HepG2 (cell line): ENCODE measurements at regions not wholly inside any gene's neighbourhood (a gene's known extent, or its start where the extent isn't known, plus 50 kb on each side); places are given as distances from the start of the nearest gene placed in this dataset.

Source experiments
- ATAC-seq: fragments of 200-7000 bp; cut with Tn5 transposase; 3 replicates; pipeline ENCODE4 v1.9.1; 2020; ENCODE audit warnings: mild to moderate bottlenecking, moderate library complexity
- BruUV-seq: library from RNA; stranded (reverse); fragments of 400-500 nt; replicated peaks from 2 replicates; lab custom pipeline; 2021; lab: Mats Ljungman, UMichigan
- CTCF ChIA-PET: fragments of 300-600 bp; formaldehyde crosslinking; extraction: SDS; loops from one replicate; lab custom pipeline; 2021; ENCODE audit warnings: low total read pairs, inconsistent platforms, low intra/inter-chr PET ratio; lab: Yijun Ruan, JAX
- POLR2A ChIA-PET: fragments of 350-600 bp; sonication (Branson Sonifier 250); formaldehyde crosslinking; loops from one replicate; lab custom pipeline; 2020; ENCODE audit warnings: antibody characterized with exemption, inconsistent platforms; lab: Yijun Ruan, JAX
- DNase-seq: peaks from one replicate; pipeline ENCODE4 v3.0.0-alpha.2; 2015; ENCODE audit warnings: low spot score
- FAIRE-seq: peaks from 3 replicates; lab custom pipeline; 2011; peaks lifted over from hg19 to GRCh38; lab: Jason Lieb, UNC
- H2AFZ ChIP-seq: one replicate; pipeline ENCODE4 v1.6.1; 2011; ENCODE audit warnings: low read length, inconsistent platforms
- H3K27ac ChIP-seq: fragments of 300-600 bp; 3 replicates; pipeline ENCODE4 v1.8.0; 2011; ENCODE audit warnings: mixed run types, mild to moderate bottlenecking, mixed read lengths, low read length, inconsistent platforms; ENCODE audit not compliant: insufficient read depth; ENCODE audit errors: extremely low read length
- H3K27me3 ChIP-seq, 2 experiments: fragments of 200-600 bp in 1 of 2; 2 replicates in 1 of 2; 3 replicates in 1 of 2; pipeline versions ENCODE4 v1.6.0 to v1.8.0; 2011; ENCODE audit warnings: low read length in 2 of 2, mild to moderate bottlenecking in 2 of 2, moderate library complexity in 2 of 2, inconsistent platforms in 1 of 2; ENCODE audit not compliant: insufficient read depth in 2 of 2, control insufficient read depth in 1 of 2
- H3K36me3 ChIP-seq, 2 experiments: fragments of 200-600 bp in 1 of 2; replicated peaks in 1 of 2; 2 replicates in 1 of 2; 3 replicates in 1 of 2; pipeline versions ENCODE4 v1.5.1 to v1.8.0; 2011; ENCODE audit warnings: low read length in 2 of 2, inconsistent platforms in 1 of 2; ENCODE audit not compliant: insufficient read depth in 2 of 2, control insufficient read depth in 1 of 2
- H3K4me1 ChIP-seq: 2 replicates; pipeline ENCODE4 v1.5.1; 2012; ENCODE audit warnings: low read length, inconsistent platforms; ENCODE audit not compliant: insufficient read depth
- H3K4me2 ChIP-seq: 2 replicates; pipeline ENCODE4 v1.6.0; 2011; ENCODE audit warnings: low read depth, low read length, inconsistent platforms
- H3K4me3 ChIP-seq, 3 experiments: fragments of 200-600 bp in 1 of 3; sonication (generic), shearing (Covaris generic) in 1 of 3; replicated peaks in 1 of 3; 2 replicates each; pipeline ENCODE4 v1.5.1; 2011 to 2016; ENCODE audit warnings: low read length in 3 of 3, inconsistent platforms in 2 of 3, low read depth in 2 of 3, mild to moderate bottlenecking in 2 of 3, control low read depth in 1 of 3, mixed read lengths in 1 of 3; ENCODE audit not compliant: insufficient read depth in 1 of 3
- H3K79me2 ChIP-seq: one replicate; pipeline ENCODE4 v1.6.1; 2011; ENCODE audit warnings: low read length, inconsistent platforms; ENCODE audit not compliant: insufficient read depth
- H3K9ac ChIP-seq: 2 replicates; pipeline ENCODE4 v1.6.0; 2011; ENCODE audit warnings: mild to moderate bottlenecking, low read depth, low read length, inconsistent platforms; ENCODE audit not compliant: insufficient read depth
- H3K9me3 ChIP-seq: 2 replicates; pipeline ENCODE4 v1.5.1; 2012; ENCODE audit warnings: mild to moderate bottlenecking, low read length
- H4K20me1 ChIP-seq: 2 replicates; pipeline ENCODE4 v1.6.0; 2011; ENCODE audit warnings: inconsistent platforms, mild to moderate bottlenecking, low read length, moderate library complexity; ENCODE audit not compliant: insufficient read depth
- IKZF4 ChIP-seq: sonication (generic); formaldehyde crosslinking; IDR thresholded peaks from 2 replicates; pipeline ENCODE4 v1.5.1; 2020; ENCODE audit warnings: borderline replicate concordance, mild to moderate bottlenecking, low read depth, missing genetic modification reagents; ENCODE audit errors: not compliant biosample characterization
- LCORL ChIP-seq, 2 experiments: fragments of 450-650 bp in 1 of 2; sonication (generic) in 1 of 2; formaldehyde crosslinking in 1 of 2; IDR thresholded peaks; 2 replicates each; pipeline versions ENCODE4 v1.5.0 to v1.6.1; 2017 to 2020; ENCODE audit warnings: antibody characterized with exemption in 1 of 2, missing genetic modification reagents in 1 of 2
- MEIS1 ChIP-seq: sonication (generic); formaldehyde crosslinking; IDR thresholded peaks from 2 replicates; pipeline ENCODE4 v1.9.0; 2021; ENCODE audit warnings: mild to moderate bottlenecking, missing genetic modification reagents, moderate library complexity, borderline replicate concordance
- ZC3H13 ChIP-seq: sonication (generic); formaldehyde crosslinking; IDR thresholded peaks from 2 replicates; pipeline ENCODE4 v1.8.1; 2023; ENCODE audit warnings: mild to moderate bottlenecking, missing genetic modification reagents, moderate library complexity
- ZMYM3 ChIP-seq: sonication (generic); formaldehyde crosslinking; IDR thresholded peaks from 2 replicates; pipeline ENCODE4 v1.5.1; 2020; ENCODE audit warnings: mild to moderate bottlenecking, missing genetic modification reagents
- ZNF317 ChIP-seq: sonication (generic); formaldehyde crosslinking; IDR thresholded peaks from 2 replicates; pipeline ENCODE4 v1.5.0; 2020; ENCODE audit warnings: mild to moderate bottlenecking, missing genetic modification reagents
- ZNF354B ChIP-seq: sonication (generic); formaldehyde crosslinking; IDR thresholded peaks from 2 replicates; pipeline ENCODE4 v1.8.0; 2022; ENCODE audit warnings: mild to moderate bottlenecking, missing genetic modification reagents
- ZNF674 ChIP-seq: sonication (generic); formaldehyde crosslinking; IDR thresholded peaks from 2 replicates; pipeline ENCODE4 v1.5.0; 2020; ENCODE audit warnings: low read depth, mild to moderate bottlenecking, missing genetic modification reagents
- ZNF776 ChIP-seq: sonication (generic); formaldehyde crosslinking; IDR thresholded peaks from 2 replicates; pipeline ENCODE4 v1.4.0; 2020; ENCODE audit warnings: mild to moderate bottlenecking, missing genetic modification reagents
- WGBS: methylation state at CpG from one replicate; pipeline ENCODE4 v1.1.6; 2017; ENCODE audit warnings: low lambda C conversion rate; 5-methylcytosine and 5-hydroxymethylcytosine counted together
- in situ Hi-C: cut with HindIII; loops from 2 replicates; pipeline ENCODE4 v1.10.0; 2017; ENCODE audit warnings: low pct_unique_long_range_greater_than_20kb; ENCODE audit not compliant: extremely low pct_ligation_motif_present
- intact Hi-C: fragments of 100-400 bp; cut with micrococcal nuclease; formaldehyde crosslinking; loops from one replicate; pipeline ENCODE4 v1.10.0; 2022; ENCODE audit not compliant: unreplicated experiment
- TF ChIP-seq, protein P1 (sequence below): IDR thresholded peaks from 2 replicates; pipeline ENCODE4 v1.6.1; 2016; ENCODE audit warnings: low read depth, missing genetic modification reagents, missing compliant biosample characterization
- TF ChIP-seq, protein P2 (sequence below): sonication (generic); formaldehyde crosslinking; IDR thresholded peaks from 2 replicates; pipeline ENCODE4 v1.4.0; 2020; ENCODE audit warnings: mild to moderate bottlenecking, missing genetic modification reagents
- TF ChIP-seq, protein P3 (sequence below): sonication (generic); formaldehyde crosslinking; IDR thresholded peaks from 2 replicates; pipeline ENCODE4 v1.9.0; 2021; ENCODE audit warnings: missing genetic modification reagents, borderline replicate concordance
- TF ChIP-seq, protein P4 (sequence below): sonication (generic); formaldehyde crosslinking; IDR thresholded peaks from 2 replicates; pipeline ENCODE4 v1.5.0; 2020; ENCODE audit warnings: mild to moderate bottlenecking, low read depth, missing genetic modification reagents, borderline replicate concordance
- TF ChIP-seq, protein P5 (sequence below): sonication (generic); formaldehyde crosslinking; IDR thresholded peaks from 2 replicates; pipeline ENCODE4 v1.4.0; 2020; ENCODE audit warnings: low read depth, mild to moderate bottlenecking, missing genetic modification reagents

DNA sequence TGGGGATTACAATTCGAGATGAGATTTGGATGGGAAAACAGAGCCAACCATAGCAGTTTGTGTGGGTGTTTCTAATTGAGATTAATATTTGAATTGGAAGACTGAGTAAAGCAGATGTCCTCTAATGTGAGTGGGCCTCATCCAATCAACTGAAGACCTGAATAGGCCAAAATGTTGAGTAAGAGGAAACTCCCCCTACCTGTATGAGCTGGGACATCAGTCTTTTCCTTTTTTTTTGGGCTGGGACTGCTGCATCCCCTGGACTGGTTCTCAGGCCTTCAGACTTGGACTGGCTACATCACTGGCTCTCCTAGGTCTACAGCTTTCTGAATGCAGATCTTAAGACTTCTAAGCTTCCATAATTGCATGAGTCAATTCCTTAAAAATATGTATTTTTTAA lies 144.1 kb downstream of the CD47 start (continued):
- TF ChIP-seq, protein P1, sequence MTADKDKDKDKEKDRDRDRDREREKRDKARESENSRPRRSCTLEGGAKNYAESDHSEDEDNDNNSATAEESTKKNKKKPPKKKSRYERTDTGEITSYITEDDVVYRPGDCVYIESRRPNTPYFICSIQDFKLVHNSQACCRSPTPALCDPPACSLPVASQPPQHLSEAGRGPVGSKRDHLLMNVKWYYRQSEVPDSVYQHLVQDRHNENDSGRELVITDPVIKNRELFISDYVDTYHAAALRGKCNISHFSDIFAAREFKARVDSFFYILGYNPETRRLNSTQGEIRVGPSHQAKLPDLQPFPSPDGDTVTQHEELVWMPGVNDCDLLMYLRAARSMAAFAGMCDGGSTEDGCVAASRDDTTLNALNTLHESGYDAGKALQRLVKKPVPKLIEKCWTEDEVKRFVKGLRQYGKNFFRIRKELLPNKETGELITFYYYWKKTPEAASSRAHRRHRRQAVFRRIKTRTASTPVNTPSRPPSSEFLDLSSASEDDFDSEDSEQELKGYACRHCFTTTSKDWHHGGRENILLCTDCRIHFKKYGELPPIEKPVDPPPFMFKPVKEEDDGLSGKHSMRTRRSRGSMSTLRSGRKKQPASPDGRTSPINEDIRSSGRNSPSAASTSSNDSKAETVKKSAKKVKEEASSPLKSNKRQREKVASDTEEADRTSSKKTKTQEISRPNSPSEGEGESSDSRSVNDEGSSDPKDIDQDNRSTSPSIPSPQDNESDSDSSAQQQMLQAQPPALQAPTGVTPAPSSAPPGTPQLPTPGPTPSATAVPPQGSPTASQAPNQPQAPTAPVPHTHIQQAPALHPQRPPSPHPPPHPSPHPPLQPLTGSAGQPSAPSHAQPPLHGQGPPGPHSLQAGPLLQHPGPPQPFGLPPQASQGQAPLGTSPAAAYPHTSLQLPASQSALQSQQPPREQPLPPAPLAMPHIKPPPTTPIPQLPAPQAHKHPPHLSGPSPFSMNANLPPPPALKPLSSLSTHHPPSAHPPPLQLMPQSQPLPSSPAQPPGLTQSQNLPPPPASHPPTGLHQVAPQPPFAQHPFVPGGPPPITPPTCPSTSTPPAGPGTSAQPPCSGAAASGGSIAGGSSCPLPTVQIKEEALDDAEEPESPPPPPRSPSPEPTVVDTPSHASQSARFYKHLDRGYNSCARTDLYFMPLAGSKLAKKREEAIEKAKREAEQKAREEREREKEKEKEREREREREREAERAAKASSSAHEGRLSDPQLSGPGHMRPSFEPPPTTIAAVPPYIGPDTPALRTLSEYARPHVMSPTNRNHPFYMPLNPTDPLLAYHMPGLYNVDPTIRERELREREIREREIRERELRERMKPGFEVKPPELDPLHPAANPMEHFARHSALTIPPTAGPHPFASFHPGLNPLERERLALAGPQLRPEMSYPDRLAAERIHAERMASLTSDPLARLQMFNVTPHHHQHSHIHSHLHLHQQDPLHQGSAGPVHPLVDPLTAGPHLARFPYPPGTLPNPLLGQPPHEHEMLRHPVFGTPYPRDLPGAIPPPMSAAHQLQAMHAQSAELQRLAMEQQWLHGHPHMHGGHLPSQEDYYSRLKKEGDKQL (CRISPR knock-in tag), result no peak
- TF ChIP-seq IKZF4, result no peak
- no peak for TF ChIP-seq LCORL (IDR thresholded peaks at IDR 0.05)
- no peak for TF ChIP-seq LCORL (CRISPR knock-in tag; IDR thresholded peaks at IDR 0.05)
- no peak for TF ChIP-seq ZNF674

DNA sequence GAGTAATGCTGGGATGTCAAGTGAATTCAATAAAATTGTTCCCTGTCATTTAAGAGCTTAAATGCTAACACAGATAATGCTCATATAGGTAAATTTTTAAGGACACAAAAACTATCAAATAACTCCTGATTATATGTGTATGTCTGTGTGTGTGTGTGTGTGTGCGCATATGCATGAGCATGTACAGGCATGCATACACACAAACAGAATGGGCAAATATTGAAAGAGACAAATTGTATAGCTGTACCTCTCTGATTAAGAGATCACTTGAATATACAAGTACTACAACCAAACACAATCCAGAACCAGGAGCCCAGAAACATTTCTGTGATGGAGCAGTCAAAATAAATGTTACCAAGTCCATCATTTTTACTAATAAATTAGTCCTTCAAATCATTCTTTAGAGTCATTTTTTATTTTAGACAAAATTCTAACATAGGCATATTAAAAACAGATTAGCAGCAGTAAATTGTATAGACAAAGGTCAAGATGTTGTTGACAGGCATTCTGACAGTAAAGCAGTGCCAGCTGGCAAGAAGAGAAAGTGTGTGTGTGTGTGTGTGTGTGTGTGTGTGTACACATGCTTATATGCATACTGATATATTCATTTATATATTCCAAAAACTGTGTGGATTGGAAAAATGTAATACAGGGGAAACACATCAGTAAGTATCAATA lies 145.3 kb downstream of the CD47 start:
- no peak overlapping the region for H2AFZ ChIP-seq
- no peaks in the 10 kb centered on the region for H3K9me3 ChIP-seq
- no peaks in the 10 kb centered on the region for H3K79me2 ChIP-seq
- H4K20me1 ChIP-seq, result no peaks in the 10 kb centered on the region
- FAIRE-seq, result no peak
- TF ChIP-seq ZNF354B (CRISPR knock-in tag) (no peak), ZMYM3 (CRISPR knock-in tag) (no peak), MEIS1 (CRISPR knock-in tag) (no peak), ZC3H13 (CRISPR knock-in tag) (no peak), ZNF776 (CRISPR knock-in tag) (no peak), ZNF317 (CRISPR knock-in tag) (no peak)
- TF ChIP-seq, protein P2, sequence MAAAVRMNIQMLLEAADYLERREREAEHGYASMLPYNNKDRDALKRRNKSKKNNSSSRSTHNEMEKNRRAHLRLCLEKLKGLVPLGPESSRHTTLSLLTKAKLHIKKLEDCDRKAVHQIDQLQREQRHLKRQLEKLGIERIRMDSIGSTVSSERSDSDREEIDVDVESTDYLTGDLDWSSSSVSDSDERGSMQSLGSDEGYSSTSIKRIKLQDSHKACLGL (CRISPR knock-in tag), result no peak
- TF ChIP-seq, protein P3, sequence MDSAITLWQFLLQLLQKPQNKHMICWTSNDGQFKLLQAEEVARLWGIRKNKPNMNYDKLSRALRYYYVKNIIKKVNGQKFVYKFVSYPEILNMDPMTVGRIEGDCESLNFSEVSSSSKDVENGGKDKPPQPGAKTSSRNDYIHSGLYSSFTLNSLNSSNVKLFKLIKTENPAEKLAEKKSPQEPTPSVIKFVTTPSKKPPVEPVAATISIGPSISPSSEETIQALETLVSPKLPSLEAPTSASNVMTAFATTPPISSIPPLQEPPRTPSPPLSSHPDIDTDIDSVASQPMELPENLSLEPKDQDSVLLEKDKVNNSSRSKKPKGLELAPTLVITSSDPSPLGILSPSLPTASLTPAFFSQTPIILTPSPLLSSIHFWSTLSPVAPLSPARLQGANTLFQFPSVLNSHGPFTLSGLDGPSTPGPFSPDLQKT (CRISPR knock-in tag), result no peak
- TF ChIP-seq, protein P4, sequence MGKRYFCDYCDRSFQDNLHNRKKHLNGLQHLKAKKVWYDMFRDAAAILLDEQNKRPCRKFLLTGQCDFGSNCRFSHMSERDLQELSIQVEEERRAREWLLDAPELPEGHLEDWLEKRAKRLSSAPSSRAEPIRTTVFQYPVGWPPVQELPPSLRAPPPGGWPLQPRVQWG, result no peak
- TF ChIP-seq, protein P5, sequence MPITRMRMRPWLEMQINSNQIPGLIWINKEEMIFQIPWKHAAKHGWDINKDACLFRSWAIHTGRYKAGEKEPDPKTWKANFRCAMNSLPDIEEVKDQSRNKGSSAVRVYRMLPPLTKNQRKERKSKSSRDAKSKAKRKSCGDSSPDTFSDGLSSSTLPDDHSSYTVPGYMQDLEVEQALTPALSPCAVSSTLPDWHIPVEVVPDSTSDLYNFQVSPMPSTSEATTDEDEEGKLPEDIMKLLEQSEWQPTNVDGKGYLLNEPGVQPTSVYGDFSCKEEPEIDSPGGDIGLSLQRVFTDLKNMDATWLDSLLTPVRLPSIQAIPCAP, result no peak
- H3K9ac ChIP-seq, result no peak overlapping the region
- in situ Hi-C loops (no loop called here), intact Hi-C loops (loop anchor here (10.0 kb wide), 1 partner anchor 199 kb away; no protein-coding TSS in a partner anchor)
- H3K4me1 ChIP-seq, result no peaks in the 10 kb centered on the region
- H3K27ac ChIP-seq, result no peak overlapping the region
- peaks cover 1 to 23% of the 10 kb centered on the region in 2 experiments; a peak in 2 of 5 replicates for H3K27me3 ChIP-seq
- 50% methylated on average over 1 of the region's 1 CpG for WGBS
- no peak overlapping the region for H3K4me3 ChIP-seq
- H3K36me3 ChIP-seq, result no peaks in the 10 kb centered on the region
- ChIA-PET POLR2A (no interaction called here), CTCF (no interaction called here)
- BruUV-seq, result no TSS peak
- DNase-seq, result no peak
- no peak overlapping the region for H3K4me2 ChIP-seq
- no peak for ATAC-seq
